NCI-H2081 treated with DMSO at 0.1 percent for 48 hours (cell line): ENCODE measurements at regions not wholly inside any gene's neighbourhood (a gene's known extent, or its start where the extent isn't known, plus 50 kb on each side); places are given as distances from the start of the nearest gene placed in this dataset.

Source experiments
- DNase-seq: peaks from one replicate; lab custom pipeline; 2025; lab: John Stamatoyannopoulos, UW

GRCh38 chr10:59085711-59086502 is 90.5 kb upstream of the PHYHIPL start:
- DNase-seq: no peak

- no peak for DNase-seq
Measured at GRCh38 chr10:59087486-59087885, 89.0 kb upstream of the PHYHIPL start.

GRCh38 chr10:59088912-59089573 is 87.4 kb upstream of the PHYHIPL start:
- no peak for DNase-seq

- no peak for DNase-seq
Measured at GRCh38 chr10:59090817-59091622, 85.4 kb upstream of the PHYHIPL start.

GRCh38 chr10:59093461-59093860 is 83.0 kb upstream of the PHYHIPL start:
- no peak for DNase-seq

GRCh38 chr10:59096631-59097030 is 79.8 kb upstream of the PHYHIPL start:
- DNase-seq: no peak

GRCh38 chr10:59098387-59098786 is 78.1 kb upstream of the PHYHIPL start:
- no peak for DNase-seq

- DNase-seq: no peak
Measured at GRCh38 chr10:59098831-59099452, 77.5 kb upstream of the PHYHIPL start.

GRCh38 chr10:59099481-59099880 is 77.0 kb upstream of the PHYHIPL start:
- no peak for DNase-seq

- no peak for DNase-seq
Measured at GRCh38 chr10:59102394-59102793, 74.0 kb upstream of the PHYHIPL start.

- DNase-seq: no peak
Measured at GRCh38 chr10:59104186-59104585, 72.3 kb upstream of the PHYHIPL start.

GRCh38 chr10:59106441-59106840 is 70.0 kb upstream of the PHYHIPL start:
- no peak for DNase-seq

GRCh38 chr10:59107147-59107546 is 69.3 kb upstream of the PHYHIPL start:
- DNase-seq: no peak

- no peak for DNase-seq
Measured at GRCh38 chr10:59108296-59108870, 68.1 kb upstream of the PHYHIPL start.

GRCh38 chr10:59108886-59109288 is 67.6 kb upstream of the PHYHIPL start:
- no peak for DNase-seq

- DNase-seq: no peak
Measured at GRCh38 chr10:59109826-59110225, 66.6 kb upstream of the PHYHIPL start.

GRCh38 chr10:59124187-59124586 is 52.3 kb upstream of the PHYHIPL start:
- no peak for DNase-seq

- DNase-seq: no peak
Measured at GRCh38 chr10:59125666-59126065, 50.8 kb upstream of the PHYHIPL start.

- DNase-seq: no peak
Measured at GRCh38 chr10:59126261-59126660, 50.2 kb upstream of the PHYHIPL start.
